GM12878 (cell line): ENCODE measurements at regions not wholly inside any gene's neighbourhood (a gene's known extent, or its start where the extent isn't known, plus 50 kb on each side); places are given as distances from the start of the nearest gene placed in this dataset.
"Not testable (repeated sequence)": the region's sequence is repeated elsewhere in the genome, so short reads cannot be mapped to it uniquely, and the experiment has no call there.

Source experiments
- ATAC-seq: fragments of 200-7000 bp; cut with Tn5 transposase; 3 replicates; pipeline ENCODE4 v1.9.1; 2020; ENCODE audit warnings: mild to moderate bottlenecking, moderate library complexity
- BruUV-seq: library from RNA; stranded (reverse); fragments of 400-500 nt; replicated peaks from 2 replicates; lab custom pipeline; 2021; lab: Mats Ljungman, UMichigan
- CTCF ChIA-PET: fragments of 300-600 bp; sonication (Branson Sonifier 250); formaldehyde crosslinking; extraction: SDS; loops from one replicate; lab custom pipeline; 2021; ENCODE audit warnings: inconsistent platforms; lab: Yijun Ruan, JAX
- POLR2A ChIA-PET: fragments of 350-600 bp; formaldehyde crosslinking; extraction: SDS; loops from one replicate; lab custom pipeline; 2021; ENCODE audit warnings: inconsistent platforms; lab: Charles Lee
- RAD21 ChIA-PET: fragments of 300-600 bp; sonication (Branson Sonifier 250); formaldehyde crosslinking; loops from one replicate; lab custom pipeline; 2023; ENCODE audit warnings: antibody characterized with exemption; ENCODE audit not compliant: unreplicated experiment; lab: Charles Lee
- SMC1A ChIA-PET: fragments of 300-600 bp; sonication (Branson Sonifier 250); formaldehyde crosslinking; loops from one replicate; lab custom pipeline; 2023; ENCODE audit not compliant: unreplicated experiment, uncharacterized antibody; lab: Charles Lee
- DNase-seq: peaks from one replicate; pipeline ENCODE4 v3.0.0-alpha.2; 2011; ENCODE audit warnings: low read depth, low spot score
- FAIRE-seq: peaks from 3 replicates; lab custom pipeline; 2011; peaks lifted over from hg19 to GRCh38; lab: Jason Lieb, UNC
- H2AFZ ChIP-seq: 2 replicates; pipeline ENCODE4 v1.6.0; 2011; ENCODE audit warnings: low read depth, low read length, control low read depth; ENCODE audit not compliant: control insufficient read depth
- H3K27ac ChIP-seq: 2 replicates; pipeline ENCODE4 v1.5.1; 2011; ENCODE audit warnings: control low read depth; ENCODE audit not compliant: control insufficient read depth, insufficient read depth
- H3K27me3 ChIP-seq, 2 experiments: replicated peaks in 1 of 2; 2 replicates each; pipeline versions ENCODE4 v1.6.0 to v1.6.1; 2011; ENCODE audit warnings: low read length in 1 of 2; ENCODE audit not compliant: control insufficient read depth in 2 of 2, insufficient read depth in 2 of 2
- H3K36me3 ChIP-seq, 2 experiments: 2 replicates each; pipeline ENCODE4 v1.5.1; 2011; ENCODE audit warnings: low read length in 1 of 2; ENCODE audit not compliant: control insufficient read depth in 2 of 2, insufficient read depth in 2 of 2
- H3K4me1 ChIP-seq: 2 replicates; pipeline ENCODE4 v1.6.1; 2011; ENCODE audit warnings: mild to moderate bottlenecking, low read length, moderate library complexity, mixed read lengths; ENCODE audit not compliant: control insufficient read depth, insufficient read depth
- H3K4me2 ChIP-seq: 2 replicates; pipeline ENCODE4 v1.6.0; 2011; ENCODE audit warnings: control low read depth; ENCODE audit not compliant: control insufficient read depth, insufficient read depth
- H3K4me3 ChIP-seq: fragments of 200-600 bp; sonication (generic); 2 replicates; pipeline ENCODE4 v1.5.1; 2016
- H3K79me2 ChIP-seq: 2 replicates; pipeline ENCODE4 v1.6.0; 2011; ENCODE audit warnings: low read length; ENCODE audit not compliant: control insufficient read depth, insufficient read depth
- H3K9ac ChIP-seq: 2 replicates; pipeline ENCODE4 v1.8.0; 2011; ENCODE audit warnings: low read length, control low read depth, mixed read lengths; ENCODE audit not compliant: control insufficient read depth, insufficient read depth
- H3K9me3 ChIP-seq: replicated peaks from 3 replicates; pipeline ENCODE4 v1.5.1; 2011; ENCODE audit warnings: mild to moderate bottlenecking, low read length; ENCODE audit not compliant: control insufficient read depth, insufficient read depth
- H4K20me1 ChIP-seq: 2 replicates; pipeline ENCODE4 v1.6.0; 2011; ENCODE audit not compliant: control insufficient read depth, insufficient read depth
- CUX1 ChIP-seq: IDR thresholded peaks from 2 replicates; pipeline ENCODE4 v1.6.1; 2012; ENCODE audit warnings: improper control_type of control experiment, low read depth, low read length; ENCODE audit not compliant: insufficient replicate concordance
- NFXL1 ChIP-seq: fragments of 450-650 bp; IDR thresholded peaks from 2 replicates; pipeline ENCODE4 v1.6.1; 2017; ENCODE audit warnings: antibody characterized with exemption, mild to moderate bottlenecking, borderline replicate concordance
- RELB ChIP-seq: fragments of 450-650 bp; IDR thresholded peaks from 2 replicates; pipeline ENCODE4 v1.6.1; 2017; ENCODE audit warnings: low read depth, mild to moderate bottlenecking, moderate library complexity
- SPI1 ChIP-seq: IDR thresholded peaks from 2 replicates; pipeline ENCODE4 v1.6.1; 2011; ENCODE audit warnings: low read depth, mild to moderate bottlenecking, low read length, moderate library complexity, borderline replicate concordance; ENCODE audit not compliant: insufficient read depth
- TCF7 ChIP-seq: IDR thresholded peaks from 2 replicates; pipeline ENCODE4 v1.6.1; 2014; ENCODE audit warnings: antibody characterized with exemption, borderline replicate concordance
- YBX1 ChIP-seq: fragments of 450-650 bp; IDR thresholded peaks from 2 replicates; pipeline ENCODE4 v1.6.1; 2016; ENCODE audit warnings: antibody characterized with exemption
- ZNF217 ChIP-seq: fragments of 450-650 bp; IDR thresholded peaks from 2 replicates; pipeline ENCODE4 v1.6.1; 2017; ENCODE audit warnings: antibody characterized with exemption, mild to moderate bottlenecking
- WGBS: methylation state at CpG from one replicate; pipeline ENCODE4 v1.1.6; 2016; ENCODE audit warnings: low lambda C conversion rate; ENCODE audit not compliant: insufficient replicate concordance, insufficient coverage; ENCODE audit errors: missing lambda C conversion rate; 5-methylcytosine and 5-hydroxymethylcytosine counted together
- in situ Hi-C: fragments of 300-500 bp; cut with MboI; formaldehyde crosslinking; loops from 9 replicates; pipeline ENCODE4 v1.14.3; 2018; ENCODE audit warnings: mixed read lengths
- intact Hi-C: fragments of 100-400 bp; cut with micrococcal nuclease; formaldehyde crosslinking; loops from one replicate; pipeline ENCODE4 v1.14.2; 2022; ENCODE audit not compliant: unreplicated experiment

- TF ChIP-seq CUX1: no peak
- TF ChIP-seq SPI1: no peak
Measured at GRCh38 chr1:187041104-187041503, 212.4 kb downstream of the PLA2G4A start (continued).

- 0% methylated on average over 1 of the region's 1 CpG for WGBS
- in situ Hi-C loops: no loop called here
- H3K27me3 ChIP-seq: no peaks in the 10 kb centered on the region; a peak in 1 of 4 replicates
- H2AFZ ChIP-seq: no peak overlapping the region
- POLR2A ChIA-PET: no interaction called here
- intact Hi-C loops: no loop called here
- CTCF ChIA-PET: interaction anchor here (0.6 to 2.7 kb wide), 4 partner anchors 9 to 236 kb away, joined by 3 to 12 read pairs (median 4); no protein-coding TSS in a partner anchor
- no peaks in the 10 kb centered on the region for H4K20me1 ChIP-seq
- no peaks in the 10 kb centered on the region for H3K36me3 ChIP-seq
- no peak for DNase-seq
- TF ChIP-seq NFXL1: no peak
- TF ChIP-seq RELB: no peak
- no peak for TF ChIP-seq TCF7
- TF ChIP-seq ZNF217: no peak
- TF ChIP-seq YBX1: no peak
- H3K4me1 ChIP-seq: no peaks in the 10 kb centered on the region
- FAIRE-seq: no peak
- H3K9ac ChIP-seq: no peak overlapping the region
- no peaks in the 10 kb centered on the region for H3K9me3 ChIP-seq
- SMC1A ChIA-PET: interaction anchor here (0.5 kb wide), 1 partner anchor 9 kb away, joined by 3 read pairs; no protein-coding TSS in a partner anchor
- H3K79me2 ChIP-seq: no peaks in the 10 kb centered on the region
- BruUV-seq: no TSS peak
- no peak overlapping the region for H3K4me3 ChIP-seq
- RAD21 ChIA-PET: no interaction called here
- H3K27ac ChIP-seq: no peak overlapping the region
- no peak overlapping the region for H3K4me2 ChIP-seq
- no peak for ATAC-seq
Measured at GRCh38 chr1:187042538-187042937, 213.8 kb downstream of the PLA2G4A start.

- ATAC-seq, H3K4me2 ChIP-seq, H3K4me1 ChIP-seq, H3K27ac ChIP-seq, BruUV-seq, H3K9me3 ChIP-seq, H3K27me3 ChIP-seq, FAIRE-seq, H4K20me1 ChIP-seq, H3K79me2 ChIP-seq, in situ Hi-C loops, DNase-seq, intact Hi-C loops, RAD21 ChIA-PET, H3K9ac ChIP-seq, H2AFZ ChIP-seq, H3K36me3 ChIP-seq, H3K4me3 ChIP-seq: not testable (repeated sequence)
- CTCF ChIA-PET: interaction anchor here (2.7 kb wide), 1 partner anchor 8 kb away, joined by 12 read pairs; no protein-coding TSS in a partner anchor
- SMC1A ChIA-PET: interaction anchor here (1.6 kb wide), 1 partner anchor 10 kb away, joined by 4 read pairs; no protein-coding TSS in a partner anchor
- POLR2A ChIA-PET: interaction anchor here (0.6 kb wide), 1 partner anchor 27 kb away, joined by 4 read pairs; no protein-coding TSS in a partner anchor
Measured at GRCh38 chr1:187043433-187043832, 214.7 kb downstream of the PLA2G4A start.
